ENCODE measurements at regions not wholly inside any gene's neighbourhood (a gene's known extent, or its start where the extent isn't known, plus 50 kb on each side); places are given as distances from the start of the nearest gene placed in this dataset.

DNA sequence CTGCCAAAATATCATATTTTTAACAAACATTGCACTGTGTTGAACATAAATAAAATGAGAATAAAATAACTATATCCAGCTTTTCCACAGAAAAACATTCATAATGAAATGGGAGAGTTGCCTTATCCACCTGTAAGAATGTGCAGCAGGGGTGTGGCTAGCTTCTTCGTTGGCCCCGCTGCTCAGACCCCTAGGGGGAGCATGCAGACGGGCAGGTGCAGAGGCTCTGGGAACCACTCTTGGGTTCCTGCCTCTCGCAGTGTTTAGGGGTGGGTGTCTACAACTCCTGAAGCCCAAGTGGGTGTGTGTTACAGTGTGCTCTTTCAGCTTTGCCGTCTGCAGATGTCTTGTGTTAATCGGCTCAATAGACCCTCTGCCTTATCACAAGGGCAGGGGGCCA is 121.7 kb downstream of the SLITRK5 start:
- BruUV-seq (replicated peaks) = no TSS peak
- dilution Hi-C loops (cut with HindIII; ENCODE audit: low sequenced_read_pairs, unreplicated experiment) = no loop called here
- no peaks in the 10 kb centered on the region for H3K36me3 ChIP-seq (ENCODE audit: control insufficient read depth, insufficient read depth, low read length)

More for the DNA sequence above, 121.7 kb downstream of the SLITRK5 start:
- no peak overlapping the region for H3K14ac ChIP-seq (replicated peaks; ENCODE audit: low read depth, low read length)
- H3K27me3 ChIP-seq (ENCODE audit: control insufficient read depth, insufficient read depth, low read length) = no peaks in the 10 kb centered on the region
- H2BK5ac ChIP-seq (ENCODE audit: low read depth, low read length, poor library complexity, severe bottlenecking) = no peak overlapping the region
- no peak overlapping the region for H3K56ac ChIP-seq (ENCODE audit: extremely low read depth, insufficient read depth, low read length)
- H4K20me1 ChIP-seq (ENCODE audit: insufficient read depth, low read length) = no peaks in the 10 kb centered on the region
- no peak overlapping the region for H3K18ac ChIP-seq (ENCODE audit: low read depth, low read length)
- H2AK5ac ChIP-seq (ENCODE audit: low read depth, low read length) = no peak overlapping the region
- in situ Hi-C loops (cut with MboI; ENCODE audit: low sequenced_read_pairs) = no loop called here
- no peaks in the 10 kb centered on the region for H3K4me1 ChIP-seq (ENCODE audit: control insufficient read depth, insufficient read depth, low read length)
- POLR2A ChIA-PET (ENCODE audit: unreplicated experiment) = no interaction called here
- no peak overlapping the region for H2AFZ ChIP-seq (replicated peaks; ENCODE audit: low read length, poor library complexity)
- H4K91ac ChIP-seq (ENCODE audit: insufficient read depth, low read depth, low read length) = no peak overlapping the region
- no peak overlapping the region for H2BK15ac ChIP-seq (ENCODE audit: low read depth, low read length)
- DNase-seq = no peak
- no peak for ATAC-seq (ENCODE audit: low read depth)
- no peak overlapping the region for H2BK20ac ChIP-seq (ENCODE audit: low read depth, low read length)
- no peak overlapping the region for H3K9ac ChIP-seq (ENCODE audit: low read depth, low read length)
- H4K8ac ChIP-seq (ENCODE audit: low read depth in 2 of 2, low read length in 2 of 2) = no peak overlapping the region
- no peaks in the 10 kb centered on the region for H3K79me1 ChIP-seq (ENCODE audit: low read depth in 1 of 2, low read length in 2 of 2)
- no peak overlapping the region for H3K27ac ChIP-seq (ENCODE audit: insufficient read depth, low read length)
- H2BK120ac ChIP-seq (ENCODE audit: low read depth, low read length) = no peak overlapping the region
- H3K4ac ChIP-seq (ENCODE audit: low read depth, low read length) = no peak overlapping the region
- TF ChIP-seq BHLHE40 (IDR thresholded peaks at IDR 0.05; ENCODE audit: low read depth, low read length) (no peak), FOS (IDR thresholded peaks at IDR 0.05; ENCODE audit: low read depth, low read length) (no peak), RCOR1 (IDR thresholded peaks at IDR 0.05; ENCODE audit: insufficient replicate concordance, low read length) (no peak), SMC3 (IDR thresholded peaks at IDR 0.05; ENCODE audit: low read depth, low read length) (no peak), RFX5 (IDR thresholded peaks at IDR 0.05; ENCODE audit: low read depth, low read length) (no peak), POLR2A (IDR thresholded peaks at IDR 0.05; ENCODE audit: low read depth, low read length) (no peak), MAZ (IDR thresholded peaks at IDR 0.05; ENCODE audit: borderline replicate concordance, low read depth, low read length) (no peak), MXI1 (IDR thresholded peaks at IDR 0.05; ENCODE audit: borderline replicate concordance, low read depth, low read length) (no peak), CHD1 (IDR thresholded peaks at IDR 0.05; ENCODE audit: low read depth, low read length) (no peak), NFE2L2 (IDR thresholded peaks at IDR 0.05; ENCODE audit: low read depth, low read length) (no peak), RAD21 (IDR thresholded peaks at IDR 0.05; ENCODE audit: low read length) (no peak), CEBPB (IDR thresholded peaks at IDR 0.05; ENCODE audit: low read depth, low read length) (no peak), MAFK (IDR thresholded peaks at IDR 0.05; ENCODE audit: low read depth, low read length) (no peak)
- TF ChIP-seq, protein P1, sequence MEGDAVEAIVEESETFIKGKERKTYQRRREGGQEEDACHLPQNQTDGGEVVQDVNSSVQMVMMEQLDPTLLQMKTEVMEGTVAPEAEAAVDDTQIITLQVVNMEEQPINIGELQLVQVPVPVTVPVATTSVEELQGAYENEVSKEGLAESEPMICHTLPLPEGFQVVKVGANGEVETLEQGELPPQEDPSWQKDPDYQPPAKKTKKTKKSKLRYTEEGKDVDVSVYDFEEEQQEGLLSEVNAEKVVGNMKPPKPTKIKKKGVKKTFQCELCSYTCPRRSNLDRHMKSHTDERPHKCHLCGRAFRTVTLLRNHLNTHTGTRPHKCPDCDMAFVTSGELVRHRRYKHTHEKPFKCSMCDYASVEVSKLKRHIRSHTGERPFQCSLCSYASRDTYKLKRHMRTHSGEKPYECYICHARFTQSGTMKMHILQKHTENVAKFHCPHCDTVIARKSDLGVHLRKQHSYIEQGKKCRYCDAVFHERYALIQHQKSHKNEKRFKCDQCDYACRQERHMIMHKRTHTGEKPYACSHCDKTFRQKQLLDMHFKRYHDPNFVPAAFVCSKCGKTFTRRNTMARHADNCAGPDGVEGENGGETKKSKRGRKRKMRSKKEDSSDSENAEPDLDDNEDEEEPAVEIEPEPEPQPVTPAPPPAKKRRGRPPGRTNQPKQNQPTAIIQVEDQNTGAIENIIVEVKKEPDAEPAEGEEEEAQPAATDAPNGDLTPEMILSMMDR (conservative IDR thresholded peaks at IDR 0.05; ENCODE audit: low read depth, low read length) = no peak
- TF ChIP-seq, protein P2, sequence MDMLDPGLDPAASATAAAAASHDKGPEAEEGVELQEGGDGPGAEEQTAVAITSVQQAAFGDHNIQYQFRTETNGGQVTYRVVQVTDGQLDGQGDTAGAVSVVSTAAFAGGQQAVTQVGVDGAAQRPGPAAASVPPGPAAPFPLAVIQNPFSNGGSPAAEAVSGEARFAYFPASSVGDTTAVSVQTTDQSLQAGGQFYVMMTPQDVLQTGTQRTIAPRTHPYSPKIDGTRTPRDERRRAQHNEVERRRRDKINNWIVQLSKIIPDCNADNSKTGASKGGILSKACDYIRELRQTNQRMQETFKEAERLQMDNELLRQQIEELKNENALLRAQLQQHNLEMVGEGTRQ (IDR thresholded peaks at IDR 0.05; ENCODE audit: low read depth, low read length) = no peak
- TF ChIP-seq, protein P3, sequence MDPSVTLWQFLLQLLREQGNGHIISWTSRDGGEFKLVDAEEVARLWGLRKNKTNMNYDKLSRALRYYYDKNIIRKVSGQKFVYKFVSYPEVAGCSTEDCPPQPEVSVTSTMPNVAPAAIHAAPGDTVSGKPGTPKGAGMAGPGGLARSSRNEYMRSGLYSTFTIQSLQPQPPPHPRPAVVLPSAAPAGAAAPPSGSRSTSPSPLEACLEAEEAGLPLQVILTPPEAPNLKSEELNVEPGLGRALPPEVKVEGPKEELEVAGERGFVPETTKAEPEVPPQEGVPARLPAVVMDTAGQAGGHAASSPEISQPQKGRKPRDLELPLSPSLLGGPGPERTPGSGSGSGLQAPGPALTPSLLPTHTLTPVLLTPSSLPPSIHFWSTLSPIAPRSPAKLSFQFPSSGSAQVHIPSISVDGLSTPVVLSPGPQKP (IDR thresholded peaks at IDR 0.05; ENCODE audit: borderline replicate concordance, low read depth, low read length) = no peak
- H4K5ac ChIP-seq (ENCODE audit: low read depth, low read length) = no peak overlapping the region
- CTCF ChIA-PET = no interaction called here
- H3K23ac ChIP-seq (ENCODE audit: low read depth, low read length) = no peak overlapping the region
- no peak overlapping the region for H2AK9ac ChIP-seq (replicated peaks; ENCODE audit: low read depth, low read length, poor library complexity)
- no peak overlapping the region for H3K4me3 ChIP-seq (ENCODE audit: insufficient read depth, low read depth, low read length)
- peaks cover 2% of the 10 kb centered on the region; the same call in 1 of the 2 replicates for H3K9me3 ChIP-seq (ENCODE audit: control insufficient read depth, insufficient read depth, low read length)
- H3K9me1 ChIP-seq (ENCODE audit: insufficient read depth, low read length) = no peaks in the 10 kb centered on the region
- H3K4me2 ChIP-seq (ENCODE audit: low read depth, low read length) = no peak overlapping the region
- no CpG with 5 or more reads among the region's 6 CpGs for WGBS, 2 experiments (ENCODE audit: extremely low coverage in 2 of 2, insufficient read length in 1 of 2)
- intact Hi-C loops (cut with micrococcal nuclease) = no loop called here

Measured in IMR-90 (cell line).